ENCODE measurements at regions not wholly inside any gene's neighbourhood (a gene's known extent, or its start where the extent isn't known, plus 50 kb on each side); places are given as distances from the start of the nearest gene placed in this dataset.

- TF ChIP-seq CTCF (optimal IDR thresholded peaks at IDR 0.05 in 1 of 3, IDR thresholded peaks at IDR 0.05 in 1 of 3, conservative IDR thresholded peaks at IDR 0.05 in 1 of 3; ENCODE audit: extremely low read depth in 1 of 3, insufficient read depth in 2 of 3, low read length in 3 of 3) (no peak), EZH2 (IDR thresholded peaks at IDR 0.05; ENCODE audit: low read length) (no peak)
Measured at GRCh38 chr10:8602821-8603220, 548.3 kb downstream of the GATA3 start.
